ENCODE measurements at regions not wholly inside any gene's neighbourhood (a gene's known extent, or its start where the extent isn't known, plus 50 kb on each side); places are given as distances from the start of the nearest gene placed in this dataset.

DNA sequence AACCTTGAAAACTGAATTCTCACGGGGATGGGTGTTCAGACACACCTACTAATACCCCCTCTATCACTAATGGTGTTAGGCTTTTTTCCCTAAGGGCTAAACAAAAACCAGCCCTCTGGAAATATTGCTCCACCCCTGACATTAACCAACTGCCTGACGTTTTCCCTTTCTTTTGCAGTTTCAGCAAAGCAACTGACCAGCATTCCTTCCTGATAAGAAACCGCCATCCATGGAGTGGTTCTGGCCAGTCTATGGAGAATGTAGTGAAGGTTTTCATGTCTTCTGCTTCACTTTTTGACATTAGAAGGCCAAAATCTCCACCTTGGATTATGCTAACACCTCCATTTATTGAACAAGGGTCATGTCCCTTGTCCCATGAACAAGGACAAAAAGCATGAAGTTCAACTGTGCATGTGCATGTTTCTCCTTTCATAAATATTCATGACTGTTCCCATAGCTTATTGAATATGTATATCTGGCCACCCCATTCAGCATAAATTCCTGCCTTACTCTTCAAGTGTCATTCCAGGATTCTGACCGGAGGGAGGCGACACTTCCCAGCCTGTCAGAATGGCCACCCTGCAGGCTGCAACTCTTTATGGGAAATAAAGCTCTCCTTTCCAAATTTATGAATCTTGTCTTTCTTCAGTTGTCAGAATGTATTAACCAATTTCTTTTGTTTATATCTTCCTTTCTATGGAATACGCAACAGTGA lies 314.3 kb downstream of the HHIPL2 start:
- no peak for DNase-seq
- Histone ChIP-seq H3K27me3 (ENCODE audit: control insufficient read depth, insufficient read depth, low read length) (no peaks in the 10 kb centered on the region), H3K9ac (ENCODE audit: low read length in 3 of 3) (no peak overlapping the region), H3K27ac (ENCODE audit: low read depth in 2 of 2, low read length in 2 of 2) (no peak overlapping the region), H3K4me1 (ENCODE audit: control insufficient read depth in 2 of 3, insufficient read depth in 2 of 3, low read depth in 1 of 3, low read length in 3 of 3) (no peaks in the 10 kb centered on the region), H3K9me3 (ENCODE audit: control insufficient read depth in 2 of 3, insufficient read depth in 1 of 3, low read length in 3 of 3) (no peaks in the 10 kb centered on the region), H3K36me3 (ENCODE audit: control insufficient read depth in 2 of 3, insufficient read depth in 3 of 3, low read length in 3 of 3) (no peaks in the 10 kb centered on the region), H3K4me3 (ENCODE audit: low read length in 3 of 3) (no peak overlapping the region)
- intact Hi-C loops (cut with DNase I): no loop called here
- FAIRE-seq: no peak
- TF ChIP-seq, protein P1, sequence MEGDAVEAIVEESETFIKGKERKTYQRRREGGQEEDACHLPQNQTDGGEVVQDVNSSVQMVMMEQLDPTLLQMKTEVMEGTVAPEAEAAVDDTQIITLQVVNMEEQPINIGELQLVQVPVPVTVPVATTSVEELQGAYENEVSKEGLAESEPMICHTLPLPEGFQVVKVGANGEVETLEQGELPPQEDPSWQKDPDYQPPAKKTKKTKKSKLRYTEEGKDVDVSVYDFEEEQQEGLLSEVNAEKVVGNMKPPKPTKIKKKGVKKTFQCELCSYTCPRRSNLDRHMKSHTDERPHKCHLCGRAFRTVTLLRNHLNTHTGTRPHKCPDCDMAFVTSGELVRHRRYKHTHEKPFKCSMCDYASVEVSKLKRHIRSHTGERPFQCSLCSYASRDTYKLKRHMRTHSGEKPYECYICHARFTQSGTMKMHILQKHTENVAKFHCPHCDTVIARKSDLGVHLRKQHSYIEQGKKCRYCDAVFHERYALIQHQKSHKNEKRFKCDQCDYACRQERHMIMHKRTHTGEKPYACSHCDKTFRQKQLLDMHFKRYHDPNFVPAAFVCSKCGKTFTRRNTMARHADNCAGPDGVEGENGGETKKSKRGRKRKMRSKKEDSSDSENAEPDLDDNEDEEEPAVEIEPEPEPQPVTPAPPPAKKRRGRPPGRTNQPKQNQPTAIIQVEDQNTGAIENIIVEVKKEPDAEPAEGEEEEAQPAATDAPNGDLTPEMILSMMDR (IDR thresholded peaks at IDR 0.05; ENCODE audit: borderline replicate concordance, extremely low read depth, insufficient read depth): no peak

DNA sequence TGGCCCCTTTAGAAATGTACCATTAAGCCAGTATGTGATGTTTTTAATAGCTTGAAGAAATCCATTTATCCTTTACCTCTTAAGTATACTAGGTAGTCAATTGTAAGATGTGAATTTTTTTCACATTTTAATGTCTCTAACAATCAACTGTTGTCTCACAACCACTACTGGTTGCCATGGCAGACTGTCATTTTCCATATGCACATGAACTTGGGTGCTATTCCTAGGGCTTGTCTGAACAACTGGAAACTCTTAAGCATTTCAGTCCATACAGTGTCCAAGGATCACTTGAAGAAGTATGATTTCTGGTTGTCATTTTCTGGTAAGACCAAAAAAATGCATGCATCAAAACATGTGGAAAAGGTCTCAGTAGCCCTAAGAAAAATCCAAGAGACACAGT lies 315.1 kb downstream of the HHIPL2 start:
- H3K4me1 ChIP-seq (ENCODE audit: control insufficient read depth in 2 of 3, insufficient read depth in 2 of 3, low read depth in 1 of 3, low read length in 3 of 3): no peaks in the 10 kb centered on the region
- H3K36me3 ChIP-seq (ENCODE audit: control insufficient read depth in 2 of 3, insufficient read depth in 3 of 3, low read length in 3 of 3): no peaks in the 10 kb centered on the region
- TF ChIP-seq, protein P1 (IDR thresholded peaks at IDR 0.05; ENCODE audit: borderline replicate concordance, extremely low read depth, insufficient read depth): no peak
- no peak for DNase-seq
- no peak for FAIRE-seq
- H3K9me3 ChIP-seq (ENCODE audit: control insufficient read depth in 2 of 3, insufficient read depth in 1 of 3, low read length in 3 of 3): no peaks in the 10 kb centered on the region
- no peaks in the 10 kb centered on the region for H3K27me3 ChIP-seq (ENCODE audit: control insufficient read depth, insufficient read depth, low read length)
- intact Hi-C loops (cut with DNase I): no loop called here
- no peak overlapping the region for H3K27ac ChIP-seq (ENCODE audit: low read depth in 2 of 2, low read length in 2 of 2)
- H3K4me3 ChIP-seq (ENCODE audit: low read length in 3 of 3): no peak overlapping the region
- H3K9ac ChIP-seq (ENCODE audit: low read length in 3 of 3): no peak overlapping the region

DNA sequence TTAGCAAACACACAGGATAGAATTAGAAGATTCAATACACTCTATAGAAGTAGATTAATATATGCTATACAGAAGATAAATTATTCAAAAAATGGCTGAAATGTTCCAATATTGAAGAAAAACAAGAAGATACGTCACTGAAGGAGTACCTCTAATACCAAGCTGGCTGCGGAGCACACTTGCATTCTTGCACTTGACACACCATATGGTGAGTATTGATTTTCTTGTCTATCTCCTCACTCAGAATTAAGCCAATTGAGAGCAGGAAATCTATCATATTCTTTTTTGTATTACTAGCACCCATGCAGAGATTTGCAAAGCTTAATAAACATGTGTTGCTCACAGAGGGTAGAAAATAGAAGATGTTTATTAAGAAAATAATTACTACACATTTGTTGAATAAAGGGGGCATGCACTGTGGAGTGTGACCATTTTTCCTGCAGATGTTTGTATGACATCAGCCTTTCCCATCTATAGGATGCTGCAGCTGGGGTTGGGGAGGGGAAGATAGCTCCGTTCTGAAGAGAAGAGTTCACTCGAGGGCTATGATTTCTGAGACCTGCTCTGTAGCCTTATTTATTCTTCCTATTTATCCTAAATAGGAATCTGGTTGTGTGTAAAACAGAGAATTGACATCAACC lies 318.1 kb downstream of the HHIPL2 start:
- TF ChIP-seq, protein P1 (IDR thresholded peaks at IDR 0.05; ENCODE audit: borderline replicate concordance, extremely low read depth, insufficient read depth): no peak
- H3K4me1 ChIP-seq (ENCODE audit: control insufficient read depth in 2 of 3, insufficient read depth in 2 of 3, low read depth in 1 of 3, low read length in 3 of 3): no peaks in the 10 kb centered on the region
- H3K4me3 ChIP-seq (ENCODE audit: low read length in 3 of 3): no peak overlapping the region
- intact Hi-C loops (cut with DNase I): no loop called here
- no peak overlapping the region for H3K27ac ChIP-seq (ENCODE audit: low read depth in 2 of 2, low read length in 2 of 2)
- no peak for DNase-seq
- no peaks in the 10 kb centered on the region for H3K9me3 ChIP-seq (ENCODE audit: control insufficient read depth in 2 of 3, insufficient read depth in 1 of 3, low read length in 3 of 3)
- H3K36me3 ChIP-seq (ENCODE audit: control insufficient read depth in 2 of 3, insufficient read depth in 3 of 3, low read length in 3 of 3): no peaks in the 10 kb centered on the region
- no peak for FAIRE-seq
- H3K9ac ChIP-seq (ENCODE audit: low read length in 3 of 3): no peak overlapping the region
- H3K27me3 ChIP-seq (ENCODE audit: control insufficient read depth, insufficient read depth, low read length): no peaks in the 10 kb centered on the region
